ENCODE measurements at regions not wholly inside any gene's neighbourhood (a gene's known extent, or its start where the extent isn't known, plus 50 kb on each side); places are given as distances from the start of the nearest gene placed in this dataset.

DNA sequence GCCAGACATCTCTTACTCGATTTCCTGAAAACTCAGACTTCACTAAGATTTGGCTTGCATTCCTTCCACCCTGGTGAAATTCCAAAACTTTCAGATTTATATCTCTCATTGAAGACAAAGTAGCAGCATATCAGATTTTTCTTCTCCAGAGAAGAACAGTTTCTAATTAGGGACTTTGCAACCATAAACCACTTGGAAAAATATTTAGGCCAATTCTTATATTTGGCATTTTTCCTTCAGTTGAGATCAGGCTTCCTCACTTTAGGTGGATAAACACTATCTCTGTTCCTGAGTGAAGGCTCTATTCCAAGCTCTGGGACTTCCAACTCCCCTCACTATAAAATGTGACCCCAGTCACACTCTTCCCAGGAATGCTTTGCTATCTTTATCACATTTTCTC lies 1434.3 kb upstream of the FLRT2 start:
- TF ChIP-seq TAF1 (IDR thresholded peaks at IDR 0.05; ENCODE audit: low read depth, low read length) (no peak), POLR2AphosphoS5 (IDR thresholded peaks at IDR 0.05; ENCODE audit: low read depth, low read length) (no peak), POLR2A (IDR thresholded peaks at IDR 0.05; ENCODE audit: low read depth, low read length) (no peak), POU2F2 (IDR thresholded peaks at IDR 0.05; ENCODE audit: low read depth, low read length) (no peak), PAX5 (IDR thresholded peaks at IDR 0.05; ENCODE audit: insufficient read depth, low read length, severe bottlenecking) (no peak), SPI1 (IDR thresholded peaks at IDR 0.05; ENCODE audit: low read depth, low read length) (no peak)

Measured in GM12891 (cell line).